Tibial nerve (tissue), 3 donors: ENCODE measurements at regions not wholly inside any gene's neighbourhood (a gene's known extent, or its start where the extent isn't known, plus 50 kb on each side); places are given as distances from the start of the nearest gene placed in this dataset.

Experiments
- POLR2A ChIP-seq, 2 donors: fragments of 450-650 bp; IDR thresholded peaks; one replicate each; pipeline ENCODE4 v1.6.1; 2017; ENCODE audit warnings: antibody characterized with exemption in 2 of 2, mild to moderate bottlenecking in 2 of 2, moderate library complexity in 2 of 2
- TF ChIP-seq, protein P1 (sequence below), 5 experiments: fragments of 200-600 bp in 3 of 5; fragments of 450-650 bp in 2 of 5; sonication (generic) in 3 of 5; IDR thresholded peaks; one replicate each; pipeline ENCODE4 v1.5.1; 2016 to 2019; ENCODE audit warnings: antibody characterized with exemption in 5 of 5, mild to moderate bottlenecking in 3 of 5, moderate library complexity in 2 of 5

- TF ChIP-seq, protein P1, sequence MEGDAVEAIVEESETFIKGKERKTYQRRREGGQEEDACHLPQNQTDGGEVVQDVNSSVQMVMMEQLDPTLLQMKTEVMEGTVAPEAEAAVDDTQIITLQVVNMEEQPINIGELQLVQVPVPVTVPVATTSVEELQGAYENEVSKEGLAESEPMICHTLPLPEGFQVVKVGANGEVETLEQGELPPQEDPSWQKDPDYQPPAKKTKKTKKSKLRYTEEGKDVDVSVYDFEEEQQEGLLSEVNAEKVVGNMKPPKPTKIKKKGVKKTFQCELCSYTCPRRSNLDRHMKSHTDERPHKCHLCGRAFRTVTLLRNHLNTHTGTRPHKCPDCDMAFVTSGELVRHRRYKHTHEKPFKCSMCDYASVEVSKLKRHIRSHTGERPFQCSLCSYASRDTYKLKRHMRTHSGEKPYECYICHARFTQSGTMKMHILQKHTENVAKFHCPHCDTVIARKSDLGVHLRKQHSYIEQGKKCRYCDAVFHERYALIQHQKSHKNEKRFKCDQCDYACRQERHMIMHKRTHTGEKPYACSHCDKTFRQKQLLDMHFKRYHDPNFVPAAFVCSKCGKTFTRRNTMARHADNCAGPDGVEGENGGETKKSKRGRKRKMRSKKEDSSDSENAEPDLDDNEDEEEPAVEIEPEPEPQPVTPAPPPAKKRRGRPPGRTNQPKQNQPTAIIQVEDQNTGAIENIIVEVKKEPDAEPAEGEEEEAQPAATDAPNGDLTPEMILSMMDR (IDR thresholded peaks at IDR 0.05) = no peak
- TF ChIP-seq POLR2A (IDR thresholded peaks at IDR 0.05) = no peak
These were observed 79.0 kb upstream of the RARB start for GRCh38 chr3:25349095-25349494.
